HEK293 (cell line): ENCODE measurements at regions not wholly inside any gene's neighbourhood (a gene's known extent, or its start where the extent isn't known, plus 50 kb on each side); places are given as distances from the start of the nearest gene placed in this dataset.

Experiments
- CTCF ChIA-PET: fragments of 350-600 bp; formaldehyde crosslinking; extraction: SDS; loops from one replicate; lab custom pipeline; 2021; ENCODE audit warnings: antibody characterized with exemption; lab: Yijun Ruan, JAX
- POLR2A ChIA-PET: fragments of 300-600 bp; formaldehyde crosslinking; extraction: SDS; loops from one replicate; lab custom pipeline; 2020; ENCODE audit warnings: antibody characterized with exemption, inconsistent platforms; lab: Yijun Ruan, JAX
- H3K27ac ChIP-seq: fragments of 200-500 bp; sonication (Bioruptor generic); 2 replicates; pipeline ENCODE4 v1.5.1; 2014; ENCODE audit warnings: low read depth, low read length, control low read depth, inconsistent platforms; ENCODE audit errors: extremely low read depth
- H3K36me3 ChIP-seq, 2 experiments: fragments of 200-500 bp in 1 of 2; sonication (Bioruptor generic) in 1 of 2; 1 replicate in 1 of 2; 2 replicates in 1 of 2; pipeline ENCODE4 v1.5.1; 2014 to 2017; ENCODE audit warnings: inconsistent platforms in 2 of 2, low read length in 2 of 2; ENCODE audit not compliant: control insufficient read depth in 2 of 2, insufficient read depth in 1 of 2
- H3K4me1 ChIP-seq: fragments of 200-500 bp; sonication (Bioruptor generic); 2 replicates; pipeline ENCODE4 v1.5.1; 2014; ENCODE audit warnings: mild to moderate bottlenecking, low read length, inconsistent platforms; ENCODE audit not compliant: control insufficient read depth, insufficient read depth
- H3K4me3 ChIP-seq: 2 replicates; pipeline ENCODE4 v1.5.1; 2011; ENCODE audit warnings: low read depth, mild to moderate bottlenecking, control low read depth, low read length, moderate library complexity
- H3K9me3 ChIP-seq: fragments of 200-500 bp; sonication (Bioruptor generic); 2 replicates; pipeline ENCODE4 v1.5.1; 2014; ENCODE audit warnings: low read depth, low read length, inconsistent platforms; ENCODE audit not compliant: control insufficient read depth, insufficient read depth
- GLI2 ChIP-seq: fragments of 450-650 bp; formaldehyde crosslinking; IDR thresholded peaks from 2 replicates; pipeline ENCODE4; 2017; ENCODE audit warnings: missing biosample characterization, missing genetic modification characterization, low read depth, borderline replicate concordance
- KLF1 ChIP-seq: fragments of 450-650 bp; formaldehyde crosslinking; IDR thresholded peaks from 2 replicates; pipeline ENCODE4 v1.5.1; 2016; ENCODE audit warnings: missing biosample characterization, missing genetic modification characterization
- MZF1 ChIP-seq: fragments of 450-650 bp; formaldehyde crosslinking; IDR thresholded peaks from 2 replicates; pipeline ENCODE4 v1.5.1; 2017; ENCODE audit warnings: missing biosample characterization, missing genetic modification characterization, borderline replicate concordance
- PRDM1 ChIP-seq: fragments of 450-650 bp; formaldehyde crosslinking; IDR thresholded peaks from 2 replicates; pipeline ENCODE4; 2016; ENCODE audit warnings: missing biosample characterization, missing genetic modification characterization
- ZFP41 ChIP-seq: fragments of 450-650 bp; formaldehyde crosslinking; IDR thresholded peaks from 2 replicates; pipeline ENCODE4 v1.5.1; 2016; ENCODE audit warnings: missing biosample characterization, missing genetic modification characterization, borderline replicate concordance
- ZNF133 ChIP-seq: fragments of 450-650 bp; formaldehyde crosslinking; IDR thresholded peaks from 2 replicates; pipeline ENCODE4 v1.5.1; 2016; ENCODE audit warnings: missing biosample characterization, missing genetic modification characterization
- ZNF138 ChIP-seq: fragments of 450-650 bp; formaldehyde crosslinking; IDR thresholded peaks from 2 replicates; pipeline ENCODE4 v1.5.1; 2016; ENCODE audit warnings: missing biosample characterization, missing genetic modification characterization, borderline replicate concordance
- ZNF146 ChIP-seq: fragments of 450-650 bp; formaldehyde crosslinking; IDR thresholded peaks from 2 replicates; pipeline ENCODE4 v1.5.1; 2016; ENCODE audit warnings: missing biosample characterization, missing genetic modification characterization
- ZNF19 ChIP-seq: fragments of 450-650 bp; formaldehyde crosslinking; IDR thresholded peaks from 2 replicates; pipeline ENCODE4; 2016; ENCODE audit warnings: missing biosample characterization, missing genetic modification characterization, low read depth
- ZNF223 ChIP-seq: fragments of 450-650 bp; formaldehyde crosslinking; IDR thresholded peaks from 2 replicates; pipeline ENCODE4 v1.5.1; 2016; ENCODE audit warnings: missing biosample characterization, missing genetic modification characterization
- ZNF555 ChIP-seq: fragments of 450-650 bp; formaldehyde crosslinking; conservative IDR thresholded peaks from 2 replicates; pipeline ENCODE4 v1.5.1; 2017; ENCODE audit warnings: missing biosample characterization, mild to moderate bottlenecking, missing genetic modification characterization, inconsistent platforms
- ZNF624 ChIP-seq: fragments of 450-650 bp; formaldehyde crosslinking; IDR thresholded peaks from 2 replicates; pipeline ENCODE4 v1.5.1; 2017; ENCODE audit warnings: missing biosample characterization, missing genetic modification characterization
- ZNF654 ChIP-seq: fragments of 450-650 bp; formaldehyde crosslinking; IDR thresholded peaks from 2 replicates; pipeline ENCODE4 v1.5.1; 2016; ENCODE audit warnings: low read depth, missing biosample characterization, missing genetic modification characterization
- ZNF76 ChIP-seq: fragments of 450-650 bp; formaldehyde crosslinking; IDR thresholded peaks from 2 replicates; pipeline ENCODE4; 2016; ENCODE audit warnings: low read depth, missing biosample characterization, missing genetic modification characterization, borderline replicate concordance
- ZNF768 ChIP-seq: fragments of 450-650 bp; formaldehyde crosslinking; IDR thresholded peaks from 2 replicates; pipeline ENCODE4 v1.5.1; 2018; ENCODE audit warnings: missing biosample characterization, mild to moderate bottlenecking, missing genetic modification characterization
- ZNF792 ChIP-seq: fragments of 450-650 bp; formaldehyde crosslinking; IDR thresholded peaks from 2 replicates; pipeline ENCODE4 v1.5.1; 2016; ENCODE audit warnings: missing biosample characterization, missing genetic modification characterization
- TF ChIP-seq, protein P1 (sequence below): fragments of 450-650 bp; formaldehyde crosslinking; IDR thresholded peaks from 2 replicates; pipeline ENCODE4 v1.5.1; 2017; ENCODE audit warnings: missing biosample characterization, missing genetic modification characterization
- TF ChIP-seq, protein P2 (sequence below): fragments of 450-650 bp; formaldehyde crosslinking; IDR thresholded peaks from 2 replicates; pipeline ENCODE4 v1.5.1; 2016; ENCODE audit warnings: missing biosample characterization, missing genetic modification characterization
- TF ChIP-seq, protein P3 (sequence below): fragments of 450-650 bp; formaldehyde crosslinking; IDR thresholded peaks from 2 replicates; pipeline ENCODE4 v1.5.1; 2017; ENCODE audit warnings: missing biosample characterization, mild to moderate bottlenecking, missing genetic modification characterization, moderate library complexity
- TF ChIP-seq, protein P4 (sequence below): fragments of 450-650 bp; formaldehyde crosslinking; IDR thresholded peaks from 2 replicates; pipeline ENCODE4 v1.5.1; 2016; ENCODE audit warnings: missing biosample characterization, missing genetic modification characterization

DNA sequence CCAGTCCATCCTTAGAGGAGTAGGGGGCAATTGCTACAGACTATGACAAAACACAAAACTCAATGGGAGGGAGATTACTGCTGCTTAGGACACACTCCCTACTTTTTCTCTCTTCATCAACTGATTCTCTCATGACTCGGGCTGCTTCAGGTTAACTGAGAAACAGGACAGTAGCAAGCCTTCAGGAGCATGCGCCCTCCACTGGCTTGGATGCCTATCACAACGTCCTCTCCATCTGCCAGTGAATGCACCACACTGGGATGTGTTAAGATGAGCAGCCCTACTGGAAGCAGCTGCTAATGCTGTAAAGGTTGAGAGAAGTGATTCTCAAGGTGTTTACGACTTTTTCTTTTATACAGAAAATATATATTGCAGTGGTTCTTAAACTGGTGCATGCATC is 542.3 kb downstream of the EDEM1 start:
- no peak overlapping the region for H3K27ac ChIP-seq

DNA sequence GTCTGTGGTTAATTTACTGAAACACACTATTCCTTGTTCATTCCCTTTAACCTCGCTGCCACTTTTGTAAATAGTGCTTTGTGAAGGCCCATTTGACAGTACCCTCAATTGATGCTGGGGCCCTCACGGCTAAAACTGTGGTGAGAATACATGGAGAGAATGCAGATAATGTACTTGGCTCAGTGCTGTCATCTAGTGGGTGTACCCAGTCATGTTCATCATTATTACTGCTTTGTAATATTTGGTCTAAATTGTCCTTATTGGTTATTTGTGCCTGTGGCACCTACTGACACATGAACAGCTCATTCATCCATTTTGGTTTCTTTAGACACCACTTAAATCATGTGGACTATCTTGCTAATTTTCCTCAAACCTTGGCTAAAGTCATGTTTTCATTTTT is 543.6 kb downstream of the EDEM1 start:
- POLR2A ChIA-PET = no interaction called here
- CTCF ChIA-PET = interaction anchor here (0.6 to 0.7 kb wide), 2 partner anchors 848 to 1021 kb away, joined by 3 to 4 read pairs; no protein-coding TSS in a partner anchor

More for the DNA sequence above, 542.3 kb downstream of the EDEM1 start:
- CTCF ChIA-PET = no interaction called here
- TF ChIP-seq MZF1 (tag by site-specific recombination) (no peak), ZNF792 (tag by site-specific recombination) (no peak), ZNF624 (no peak), ZNF133 (tag by site-specific recombination) (no peak), ZNF223 (tag by site-specific recombination) (no peak), ZFP41 (no peak), ZNF555 (tag by site-specific recombination) (no peak), GLI2 (tag by site-specific recombination) (no peak), ZNF768 (no peak)
- TF ChIP-seq, protein P1, sequence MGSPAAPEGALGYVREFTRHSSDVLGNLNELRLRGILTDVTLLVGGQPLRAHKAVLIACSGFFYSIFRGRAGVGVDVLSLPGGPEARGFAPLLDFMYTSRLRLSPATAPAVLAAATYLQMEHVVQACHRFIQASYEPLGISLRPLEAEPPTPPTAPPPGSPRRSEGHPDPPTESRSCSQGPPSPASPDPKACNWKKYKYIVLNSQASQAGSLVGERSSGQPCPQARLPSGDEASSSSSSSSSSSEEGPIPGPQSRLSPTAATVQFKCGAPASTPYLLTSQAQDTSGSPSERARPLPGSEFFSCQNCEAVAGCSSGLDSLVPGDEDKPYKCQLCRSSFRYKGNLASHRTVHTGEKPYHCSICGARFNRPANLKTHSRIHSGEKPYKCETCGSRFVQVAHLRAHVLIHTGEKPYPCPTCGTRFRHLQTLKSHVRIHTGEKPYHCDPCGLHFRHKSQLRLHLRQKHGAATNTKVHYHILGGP (tag by site-specific recombination) = no peak
- TF ChIP-seq, protein P2, sequence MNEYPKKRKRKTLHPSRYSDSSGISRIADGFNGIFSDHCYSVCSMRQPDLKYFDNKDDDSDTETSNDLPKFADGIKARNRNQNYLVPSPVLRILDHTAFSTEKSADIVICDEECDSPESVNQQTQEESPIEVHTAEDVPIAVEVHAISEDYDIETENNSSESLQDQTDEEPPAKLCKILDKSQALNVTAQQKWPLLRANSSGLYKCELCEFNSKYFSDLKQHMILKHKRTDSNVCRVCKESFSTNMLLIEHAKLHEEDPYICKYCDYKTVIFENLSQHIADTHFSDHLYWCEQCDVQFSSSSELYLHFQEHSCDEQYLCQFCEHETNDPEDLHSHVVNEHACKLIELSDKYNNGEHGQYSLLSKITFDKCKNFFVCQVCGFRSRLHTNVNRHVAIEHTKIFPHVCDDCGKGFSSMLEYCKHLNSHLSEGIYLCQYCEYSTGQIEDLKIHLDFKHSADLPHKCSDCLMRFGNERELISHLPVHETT = no peak
- TF ChIP-seq, protein P3, sequence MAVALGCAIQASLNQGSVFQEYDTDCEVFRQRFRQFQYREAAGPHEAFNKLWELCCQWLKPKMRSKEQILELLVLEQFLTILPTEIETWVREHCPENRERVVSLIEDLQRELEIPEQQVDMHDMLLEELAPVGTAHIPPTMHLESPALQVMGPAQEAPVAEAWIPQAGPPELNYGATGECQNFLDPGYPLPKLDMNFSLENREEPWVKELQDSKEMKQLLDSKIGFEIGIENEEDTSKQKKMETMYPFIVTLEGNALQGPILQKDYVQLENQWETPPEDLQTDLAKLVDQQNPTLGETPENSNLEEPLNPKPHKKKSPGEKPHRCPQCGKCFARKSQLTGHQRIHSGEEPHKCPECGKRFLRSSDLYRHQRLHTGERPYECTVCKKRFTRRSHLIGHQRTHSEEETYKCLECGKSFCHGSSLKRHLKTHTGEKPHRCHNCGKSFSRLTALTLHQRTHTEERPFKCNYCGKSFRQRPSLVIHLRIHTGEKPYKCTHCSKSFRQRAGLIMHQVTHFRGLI (tag by site-specific recombination) = no peak
- no peaks in the 10 kb centered on the region for H3K9me3 ChIP-seq
- no peaks in the 10 kb centered on the region for H3K36me3 ChIP-seq
- no peak overlapping the region for H3K4me3 ChIP-seq
- POLR2A ChIA-PET = no interaction called here
- H3K4me1 ChIP-seq = no peaks in the 10 kb centered on the region

DNA sequence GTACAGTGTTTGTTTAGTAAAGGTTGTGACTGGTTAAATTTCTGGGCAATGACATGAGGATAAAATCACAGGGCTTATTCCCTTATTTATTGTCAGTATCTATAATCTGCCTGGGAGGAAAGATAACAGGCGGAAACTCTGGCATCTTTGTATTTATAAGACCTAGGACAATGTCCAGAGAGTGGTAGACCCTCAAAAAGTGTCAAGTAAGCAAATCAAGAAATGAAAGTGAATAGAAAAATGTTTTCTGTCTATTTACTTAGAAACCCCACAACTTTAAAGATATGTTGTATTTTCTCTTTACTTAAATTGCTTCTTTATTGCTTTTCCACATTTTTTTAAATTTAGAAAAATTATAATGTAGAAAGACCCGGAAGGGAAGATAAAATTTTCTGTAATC is 544.6 kb downstream of the EDEM1 start:
- Histone ChIP-seq H3K27ac (no peak overlapping the region), H3K4me1 (no peaks in the 10 kb centered on the region), H3K9me3 (no peaks in the 10 kb centered on the region), H3K36me3 (no peaks in the 10 kb centered on the region), H3K4me3 (no peak overlapping the region)
- CTCF ChIA-PET = interaction anchor here (1.2 kb wide), 1 partner anchor 426 kb away, joined by 3 read pairs; no protein-coding TSS in a partner anchor
- POLR2A ChIA-PET = no interaction called here
- TF ChIP-seq ZNF146 = no peak
- TF ChIP-seq KLF1 (tag by site-specific recombination) = no peak
- no peak for TF ChIP-seq ZNF19
- no peak for TF ChIP-seq PRDM1 (tag by site-specific recombination)
- TF ChIP-seq ZNF138 (tag by site-specific recombination) = no peak
- TF ChIP-seq, protein P1 (tag by site-specific recombination) = no peak
- TF ChIP-seq ZNF76 (tag by site-specific recombination) = no peak

More for the DNA sequence above, 543.6 kb downstream of the EDEM1 start:
- Histone ChIP-seq H3K4me1 (no peaks in the 10 kb centered on the region), H3K27ac (no peak overlapping the region), H3K9me3 (no peaks in the 10 kb centered on the region), H3K36me3 (no peaks in the 10 kb centered on the region), H3K4me3 (no peak overlapping the region)
- TF ChIP-seq, protein P4, sequence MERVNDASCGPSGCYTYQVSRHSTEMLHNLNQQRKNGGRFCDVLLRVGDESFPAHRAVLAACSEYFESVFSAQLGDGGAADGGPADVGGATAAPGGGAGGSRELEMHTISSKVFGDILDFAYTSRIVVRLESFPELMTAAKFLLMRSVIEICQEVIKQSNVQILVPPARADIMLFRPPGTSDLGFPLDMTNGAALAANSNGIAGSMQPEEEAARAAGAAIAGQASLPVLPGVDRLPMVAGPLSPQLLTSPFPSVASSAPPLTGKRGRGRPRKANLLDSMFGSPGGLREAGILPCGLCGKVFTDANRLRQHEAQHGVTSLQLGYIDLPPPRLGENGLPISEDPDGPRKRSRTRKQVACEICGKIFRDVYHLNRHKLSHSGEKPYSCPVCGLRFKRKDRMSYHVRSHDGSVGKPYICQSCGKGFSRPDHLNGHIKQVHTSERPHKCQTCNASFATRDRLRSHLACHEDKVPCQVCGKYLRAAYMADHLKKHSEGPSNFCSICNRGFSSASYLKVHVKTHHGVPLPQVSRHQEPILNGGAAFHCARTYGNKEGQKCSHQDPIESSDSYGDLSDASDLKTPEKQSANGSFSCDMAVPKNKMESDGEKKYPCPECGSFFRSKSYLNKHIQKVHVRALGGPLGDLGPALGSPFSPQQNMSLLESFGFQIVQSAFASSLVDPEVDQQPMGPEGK (tag by site-specific recombination) = no peak
- peak; percentile 34 for TF ChIP-seq ZNF654 (tag by site-specific recombination)
